ENCODE measurements at regions not wholly inside any gene's neighbourhood (a gene's known extent, or its start where the extent isn't known, plus 50 kb on each side); places are given as distances from the start of the nearest gene placed in this dataset.

DNA sequence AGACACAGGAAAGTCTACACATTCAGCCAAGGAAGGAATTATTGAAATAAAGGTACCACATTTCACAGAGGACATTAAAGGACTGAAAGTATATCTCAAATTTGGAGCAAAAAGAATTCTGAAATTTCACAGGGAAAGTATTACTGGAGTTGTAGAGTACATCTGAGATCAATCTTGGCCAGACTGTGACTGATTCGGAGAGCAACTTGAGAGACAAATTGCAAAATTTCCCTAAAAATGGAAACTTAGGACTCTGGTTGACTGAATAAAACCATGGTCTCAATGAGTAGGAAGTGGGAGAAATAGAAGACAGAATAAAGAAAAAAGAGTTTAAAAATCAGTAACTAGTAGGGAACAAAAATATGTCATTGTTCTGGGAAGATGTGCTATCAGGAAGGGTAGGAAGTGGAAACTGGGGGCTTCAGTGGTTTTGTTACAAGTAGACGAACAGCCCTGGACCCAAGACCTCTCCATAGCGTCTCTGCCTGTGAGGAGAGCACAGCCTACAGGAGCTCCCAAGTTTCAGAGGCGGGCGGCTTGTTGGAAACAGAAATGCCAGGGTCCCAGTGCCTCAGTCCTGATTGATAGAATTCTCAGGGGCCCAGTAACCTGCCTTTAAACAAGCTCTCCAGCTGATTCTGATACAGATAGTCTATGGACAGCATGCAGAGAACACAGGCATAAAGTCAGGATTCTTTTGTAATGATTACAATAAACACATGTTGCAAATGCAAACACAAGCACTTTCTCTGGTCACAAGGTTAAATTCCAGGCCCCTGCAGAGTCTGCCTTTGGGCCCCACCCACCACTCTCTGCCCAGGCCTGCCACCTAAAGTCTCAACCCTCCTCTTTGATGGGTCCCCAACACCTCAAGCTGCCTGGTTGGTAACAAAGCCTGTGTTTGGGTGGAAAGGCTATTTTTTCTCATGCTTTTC is 63.1 kb downstream of the BBS10 start:
- no peak for DNase-seq (ENCODE audit: unreplicated experiment)
- no peak overlapping the region for H3K4me3 Mint-ChIP-seq (ENCODE audit: unreplicated experiment)

DNA sequence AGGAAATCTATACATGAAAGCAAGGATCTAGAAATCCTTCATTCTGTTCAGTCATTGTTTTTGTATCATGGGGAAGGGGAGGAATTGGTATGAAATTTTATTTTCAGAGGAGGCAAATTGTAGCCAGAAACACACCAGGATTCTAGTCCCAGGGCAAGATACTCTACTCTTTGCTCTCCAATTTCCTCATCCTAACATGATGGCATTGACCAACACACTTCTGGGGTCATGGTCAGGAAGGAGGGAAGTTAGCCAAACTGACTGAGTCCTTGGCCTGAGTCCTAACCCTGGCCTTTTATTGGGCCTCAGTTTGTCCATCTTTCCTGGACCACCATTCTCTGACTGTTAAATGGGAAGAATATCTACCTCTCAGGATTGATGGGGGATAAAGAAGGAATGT is 65.5 kb downstream of the BBS10 start:
- Mint-ChIP-seq H3K27ac (ENCODE audit: low read depth, unreplicated experiment) (no peak overlapping the region), H3K9me3 (ENCODE audit: unreplicated experiment) (peaks cover 8% of the 10 kb centered on the region), H3K4me3 (ENCODE audit: unreplicated experiment) (no peak overlapping the region), H3K36me3 (ENCODE audit: insufficient read depth, unreplicated experiment) (peaks cover 8% of the 10 kb centered on the region), H3K27me3 (ENCODE audit: insufficient read depth, unreplicated experiment) (no peaks in the 10 kb centered on the region), H3K4me1 (ENCODE audit: insufficient read depth, unreplicated experiment) (peaks cover 28% of the 10 kb centered on the region)
- POLR2A ChIA-PET, result interaction anchor here (1.2 kb wide), 1 partner anchor 62 kb away, joined by 3 read pairs; no protein-coding TSS in a partner anchor
- intact Hi-C loops (cut with micrococcal nuclease), result no loop called here
- BruUV-seq (replicated peaks), result no TSS peak
- TF ChIP-seq, protein P1, sequence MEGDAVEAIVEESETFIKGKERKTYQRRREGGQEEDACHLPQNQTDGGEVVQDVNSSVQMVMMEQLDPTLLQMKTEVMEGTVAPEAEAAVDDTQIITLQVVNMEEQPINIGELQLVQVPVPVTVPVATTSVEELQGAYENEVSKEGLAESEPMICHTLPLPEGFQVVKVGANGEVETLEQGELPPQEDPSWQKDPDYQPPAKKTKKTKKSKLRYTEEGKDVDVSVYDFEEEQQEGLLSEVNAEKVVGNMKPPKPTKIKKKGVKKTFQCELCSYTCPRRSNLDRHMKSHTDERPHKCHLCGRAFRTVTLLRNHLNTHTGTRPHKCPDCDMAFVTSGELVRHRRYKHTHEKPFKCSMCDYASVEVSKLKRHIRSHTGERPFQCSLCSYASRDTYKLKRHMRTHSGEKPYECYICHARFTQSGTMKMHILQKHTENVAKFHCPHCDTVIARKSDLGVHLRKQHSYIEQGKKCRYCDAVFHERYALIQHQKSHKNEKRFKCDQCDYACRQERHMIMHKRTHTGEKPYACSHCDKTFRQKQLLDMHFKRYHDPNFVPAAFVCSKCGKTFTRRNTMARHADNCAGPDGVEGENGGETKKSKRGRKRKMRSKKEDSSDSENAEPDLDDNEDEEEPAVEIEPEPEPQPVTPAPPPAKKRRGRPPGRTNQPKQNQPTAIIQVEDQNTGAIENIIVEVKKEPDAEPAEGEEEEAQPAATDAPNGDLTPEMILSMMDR (IDR thresholded peaks at IDR 0.05; ENCODE audit: unreplicated experiment), result no peak
- CTCF ChIA-PET, result no interaction called here
- DNase-seq (ENCODE audit: unreplicated experiment), result no peak

More for the DNA sequence above, 63.1 kb downstream of the BBS10 start:
- H3K9me3 Mint-ChIP-seq (ENCODE audit: unreplicated experiment), result peaks cover 8% of the 10 kb centered on the region
- H3K27me3 Mint-ChIP-seq (ENCODE audit: insufficient read depth, unreplicated experiment), result no peaks in the 10 kb centered on the region
- intact Hi-C loops (cut with micrococcal nuclease), result no loop called here
- H3K27ac Mint-ChIP-seq (ENCODE audit: low read depth, unreplicated experiment), result peak overlapping the region; percentile 6
- H3K36me3 Mint-ChIP-seq (ENCODE audit: insufficient read depth, unreplicated experiment), result peaks cover 8% of the 10 kb centered on the region
- peaks cover 21% of the 10 kb centered on the region for H3K4me1 Mint-ChIP-seq (ENCODE audit: insufficient read depth, unreplicated experiment)
- TF ChIP-seq, protein P1 (IDR thresholded peaks at IDR 0.05; ENCODE audit: unreplicated experiment), result no peak
- CTCF ChIA-PET, result interaction anchor here (0.6 to 1.2 kb wide), 2 partner anchors 49 to 126 kb away, joined by 3 read pairs; no protein-coding TSS in a partner anchor
- POLR2A ChIA-PET, result interaction anchor here (0.7 to 1.2 kb wide), 4 partner anchors 19 to 161 kb away, joined by 3 to 5 read pairs (median 4); no protein-coding TSS in a partner anchor
- BruUV-seq (replicated peaks), result no TSS peak

DNA sequence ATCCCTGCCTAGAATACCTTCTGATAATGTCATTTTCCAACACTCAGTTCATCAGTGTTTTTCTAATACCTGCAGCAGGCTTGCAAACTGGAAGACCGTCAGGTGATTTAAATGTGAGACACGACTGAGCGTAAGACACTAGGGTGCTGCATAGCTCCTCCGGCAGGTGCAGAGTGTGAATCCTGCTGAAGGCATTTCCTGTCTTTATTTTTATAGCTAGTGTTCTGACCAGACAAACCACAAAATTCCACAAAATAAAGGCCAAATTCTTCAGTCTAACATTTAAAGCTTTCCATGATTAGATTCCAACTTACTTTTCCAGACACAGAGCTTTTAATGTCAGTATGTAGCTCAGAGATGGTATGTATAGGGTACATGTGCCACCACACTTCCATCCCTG is 70.7 kb downstream of the BBS10 start:
- H3K27ac Mint-ChIP-seq (ENCODE audit: low read depth, unreplicated experiment), result peak overlapping the region; percentile 57
- H3K27me3 Mint-ChIP-seq (ENCODE audit: insufficient read depth, unreplicated experiment), result no peaks in the 10 kb centered on the region
- DNase-seq (ENCODE audit: unreplicated experiment), result peak; percentile 39
- CTCF ChIA-PET, result interaction anchor here (0.6 to 0.7 kb wide), 3 partner anchors 9 to 177 kb away, joined by 3 read pairs; no protein-coding TSS in a partner anchor
- peaks cover 45% of the 10 kb centered on the region for H3K4me1 Mint-ChIP-seq (ENCODE audit: insufficient read depth, unreplicated experiment)
- no TSS peak for BruUV-seq (replicated peaks)
- intact Hi-C loops (cut with micrococcal nuclease), result no loop called here
- no peak overlapping the region for H3K4me3 Mint-ChIP-seq (ENCODE audit: unreplicated experiment)
- H3K36me3 Mint-ChIP-seq (ENCODE audit: insufficient read depth, unreplicated experiment), result peaks cover 5% of the 10 kb centered on the region
- TF ChIP-seq, protein P1 (IDR thresholded peaks at IDR 0.05; ENCODE audit: unreplicated experiment), result no peak
- POLR2A ChIA-PET, result interaction anchor here (0.9 to 1.1 kb wide), 2 partner anchors 11 to 17 kb away, joined by 3 to 5 read pairs; no protein-coding TSS in a partner anchor
- H3K9me3 Mint-ChIP-seq (ENCODE audit: unreplicated experiment), result no peaks in the 10 kb centered on the region

DNA sequence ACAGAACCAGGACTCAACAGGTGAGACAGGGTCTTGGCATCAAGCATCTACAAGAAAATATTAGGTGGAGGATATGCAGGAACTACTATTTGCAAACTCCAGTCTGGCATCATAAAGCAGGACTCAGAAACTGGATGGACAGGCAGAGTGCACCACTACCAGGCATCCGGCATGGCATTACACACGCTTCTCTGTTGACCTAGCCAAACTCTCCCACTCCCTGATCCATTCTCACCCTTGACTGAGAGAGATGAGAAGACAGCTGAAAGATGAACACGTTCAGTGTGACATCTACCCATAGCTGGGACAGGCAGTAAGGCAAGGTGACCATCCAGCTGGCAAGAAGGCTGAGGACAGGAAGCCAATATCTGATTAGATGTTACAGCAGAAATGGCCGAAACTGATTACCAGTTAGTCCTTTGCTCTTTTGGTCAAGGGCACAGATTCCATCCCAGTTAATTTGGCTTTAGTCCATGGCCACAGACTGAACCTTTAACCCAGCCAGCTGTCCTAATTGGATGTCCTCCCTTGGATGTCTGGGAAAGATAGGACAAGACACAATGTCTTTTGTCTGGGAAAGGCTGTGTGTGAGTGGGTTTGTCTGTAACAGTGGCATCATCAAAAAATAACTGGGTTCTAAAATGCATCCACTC is 71.6 kb downstream of the BBS10 start:
- intact Hi-C loops (cut with micrococcal nuclease), result no loop called here
- no TSS peak for BruUV-seq (replicated peaks)
- ChIA-PET POLR2A (interaction anchor here (0.9 to 1.1 kb wide), 2 partner anchors 10 to 16 kb away, joined by 3 to 5 read pairs; no protein-coding TSS in a partner anchor), CTCF (interaction anchor here (0.9 kb wide), 1 partner anchor 10 kb away, joined by 3 read pairs; no protein-coding TSS in a partner anchor)
- Mint-ChIP-seq H3K27me3 (ENCODE audit: insufficient read depth, unreplicated experiment) (no peaks in the 10 kb centered on the region), H3K4me1 (ENCODE audit: insufficient read depth, unreplicated experiment) (peaks cover 45% of the 10 kb centered on the region), H3K4me3 (ENCODE audit: unreplicated experiment) (no peak overlapping the region), H3K36me3 (ENCODE audit: insufficient read depth, unreplicated experiment) (no peaks in the 10 kb centered on the region), H3K9me3 (ENCODE audit: unreplicated experiment) (no peaks in the 10 kb centered on the region), H3K27ac (ENCODE audit: low read depth, unreplicated experiment) (peak overlapping the region; percentile 86)
- DNase-seq (ENCODE audit: unreplicated experiment), result no peak
- TF ChIP-seq, protein P1 (IDR thresholded peaks at IDR 0.05; ENCODE audit: unreplicated experiment), result no peak

Measured in MCF 10A (cell line).